Activated gamma-delta T cell treated with anti-CD3 and anti-CD28 coated beads, Interleukin-2, amount 50 U/mL, for 16 hours (primary cell): ENCODE measurements at regions not wholly inside any gene's neighbourhood (a gene's known extent, or its start where the extent isn't known, plus 50 kb on each side); places are given as distances from the start of the nearest gene placed in this dataset.

Experiments
- DNase-seq: peaks from one replicate; pipeline ENCODE4 v3.0.0-alpha.2; 2020; ENCODE audit warnings: low read depth

DNA sequence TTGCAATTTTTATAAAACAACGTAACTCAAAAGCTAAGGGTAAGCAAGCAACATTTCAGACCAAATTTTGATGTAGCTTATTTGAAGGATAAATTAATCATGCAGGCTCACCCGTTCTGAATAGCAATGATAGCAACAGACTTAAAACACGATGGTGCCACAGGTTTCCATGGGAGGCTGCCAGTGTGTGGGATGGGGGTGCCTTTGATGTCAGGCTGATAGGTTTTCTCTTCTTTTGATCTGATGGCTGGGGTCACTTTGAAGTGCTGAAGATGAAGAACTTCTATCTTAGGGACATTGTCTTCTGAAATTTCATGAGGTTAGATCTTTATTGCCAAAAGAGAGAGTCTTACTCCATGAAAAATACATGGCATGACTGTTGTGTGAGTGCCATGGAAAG lies 206.8 kb downstream of the LPIN1 start:
- no peak for DNase-seq

DNA sequence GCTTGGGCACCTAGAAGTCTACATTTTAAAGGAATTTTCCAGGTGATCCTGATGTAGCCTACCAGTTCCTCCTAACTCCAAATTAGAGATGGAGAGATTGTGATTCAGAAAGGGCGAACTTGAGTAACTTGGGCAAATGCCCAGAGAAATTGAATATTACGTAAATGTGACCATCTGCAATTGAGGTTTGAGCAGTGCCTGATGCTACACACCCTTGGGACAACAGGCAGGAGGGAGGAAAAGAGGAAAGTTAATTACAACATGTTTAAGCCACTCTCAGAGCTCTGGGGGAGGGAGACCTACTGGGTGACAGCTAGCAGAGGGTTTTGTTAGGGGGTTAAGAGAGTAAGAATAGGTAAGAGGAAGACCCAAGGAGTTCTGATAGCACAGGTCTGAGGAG lies 208.9 kb downstream of the LPIN1 start:
- DNase-seq = no peak

DNA sequence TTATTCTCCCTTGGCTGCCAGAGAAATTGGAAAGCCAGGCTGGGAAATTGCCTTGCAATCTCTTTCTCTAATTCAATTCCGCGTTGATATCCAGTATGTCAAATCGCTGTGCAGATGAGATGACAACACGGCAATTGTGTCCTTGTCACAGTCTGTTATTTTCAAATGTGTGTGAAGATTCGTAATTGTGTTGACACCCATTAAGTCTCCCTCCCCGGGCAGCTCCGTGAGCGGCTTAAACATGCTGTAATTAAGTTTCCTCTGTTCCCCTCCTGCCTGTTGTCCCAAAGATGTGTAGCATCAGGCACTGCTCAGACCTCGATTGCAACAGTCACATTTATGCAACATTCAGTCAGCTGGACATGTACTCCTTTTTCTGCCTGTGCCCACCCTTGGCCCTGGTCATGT lies 209.5 kb downstream of the LPIN1 start:
- DNase-seq = no peak

DNA sequence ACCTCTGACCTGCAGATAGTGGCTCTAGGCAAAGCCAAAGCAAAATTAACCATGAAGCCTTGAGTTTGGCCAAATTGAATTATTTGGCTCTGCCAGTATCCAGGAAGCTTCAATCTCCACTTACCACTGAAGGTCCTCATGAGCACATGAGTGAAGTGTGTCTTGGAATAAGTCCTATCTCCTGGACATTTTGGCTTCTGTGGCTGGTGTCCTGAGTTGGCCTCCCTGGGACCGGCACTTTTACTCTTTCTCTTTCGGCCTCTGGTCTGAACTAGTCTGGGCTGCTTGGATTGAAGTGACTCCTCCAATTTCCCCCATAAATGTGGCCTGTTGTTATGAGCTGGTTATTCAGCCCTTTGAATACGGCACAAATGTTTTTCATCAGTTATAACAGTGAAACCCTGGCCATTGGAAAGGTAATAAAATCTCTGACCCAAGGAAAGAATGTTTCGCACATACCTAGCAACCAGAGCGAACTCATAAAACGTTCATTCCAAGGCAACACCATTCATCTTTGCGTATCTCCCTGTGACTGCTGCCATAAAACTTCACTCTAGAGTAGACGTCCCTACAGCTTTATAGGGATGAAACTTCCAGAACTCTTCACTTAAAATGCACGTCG lies 216.4 kb downstream of the LPIN1 start:
- DNase-seq = no peak

DNA sequence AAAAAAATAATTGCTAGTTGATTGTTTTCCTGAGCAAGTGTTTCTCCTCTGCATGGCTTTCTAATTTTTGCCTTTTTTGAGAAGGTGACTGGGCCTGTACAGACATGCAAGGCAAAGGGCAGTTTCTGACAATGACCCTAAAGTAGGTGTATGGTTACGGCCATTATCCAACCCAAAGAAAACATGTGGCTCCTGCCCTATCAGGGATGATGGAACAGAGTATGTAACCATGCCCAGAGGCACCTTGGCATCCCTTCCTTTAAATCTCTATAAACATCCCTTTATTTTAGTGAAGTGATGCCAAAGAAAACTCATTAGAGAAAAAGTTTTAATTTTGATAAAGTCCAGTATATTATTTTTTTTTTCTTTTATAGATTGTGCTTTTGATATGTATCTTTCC lies 217.5 kb downstream of the LPIN1 start:
- DNase-seq = no peak

DNA sequence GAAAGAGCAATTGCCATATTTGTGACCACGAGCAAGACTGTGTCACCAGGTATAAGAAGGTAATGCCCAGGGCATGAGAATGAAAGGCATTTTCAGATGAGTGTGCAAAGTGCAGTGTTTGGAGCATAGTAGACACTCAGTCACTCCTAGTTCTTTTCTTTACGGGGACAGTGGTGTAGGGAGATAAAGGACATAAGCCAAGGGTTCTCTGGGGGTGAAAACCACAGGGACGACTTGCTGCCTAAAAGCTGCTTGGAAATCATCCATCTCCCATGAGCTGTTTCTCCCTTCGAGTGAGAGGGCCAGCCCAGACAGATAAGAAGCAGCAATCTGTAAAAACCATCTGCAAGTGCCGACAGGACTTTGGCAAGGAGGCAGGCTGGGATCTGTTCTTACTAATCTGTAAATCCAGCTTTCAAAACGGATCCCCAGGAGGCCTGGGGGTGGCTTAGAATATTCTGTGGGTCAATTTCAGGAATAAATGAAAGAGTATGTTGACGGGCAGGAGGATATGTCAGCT lies 221.6 kb downstream of the LPIN1 start:
- no peak for DNase-seq

DNA sequence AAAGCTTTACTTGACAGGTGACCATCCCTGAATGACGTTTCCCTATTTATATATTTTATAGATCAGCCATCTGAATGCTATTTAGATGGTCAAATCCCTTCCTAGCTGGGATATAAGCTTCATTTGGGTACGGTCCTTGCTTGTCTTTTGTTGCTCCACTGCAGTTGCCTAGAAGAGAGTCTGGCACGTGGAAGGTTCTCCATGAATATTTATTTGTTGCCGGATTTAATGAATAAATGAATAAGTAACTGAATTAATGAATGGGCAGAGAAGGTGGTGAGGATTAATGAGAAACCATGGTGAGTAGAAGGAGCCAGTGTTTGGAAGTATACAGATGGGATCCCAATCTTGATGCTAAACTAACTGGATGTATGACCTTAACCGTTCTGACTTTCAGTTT lies 222.1 kb downstream of the LPIN1 start:
- no peak for DNase-seq

DNA sequence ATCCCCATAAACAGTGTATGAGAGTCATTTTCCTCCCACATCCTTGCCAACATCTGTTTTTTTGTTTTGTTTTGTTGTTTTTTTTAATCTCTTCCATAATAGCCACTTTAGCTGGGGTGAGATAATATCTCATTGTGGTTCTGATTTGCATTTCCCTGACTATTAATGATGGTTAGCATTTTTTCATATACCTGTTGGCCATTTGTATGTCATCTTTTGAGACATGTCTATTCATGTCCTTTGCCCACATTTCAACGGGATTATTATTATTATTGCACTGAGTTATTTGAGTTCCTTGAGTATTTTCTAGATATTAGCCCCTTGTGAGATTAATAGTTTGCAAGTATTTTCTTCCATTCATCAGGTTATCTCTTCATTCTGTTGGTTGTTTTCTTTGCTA lies 223.3 kb downstream of the LPIN1 start:
- DNase-seq = no peak

DNA sequence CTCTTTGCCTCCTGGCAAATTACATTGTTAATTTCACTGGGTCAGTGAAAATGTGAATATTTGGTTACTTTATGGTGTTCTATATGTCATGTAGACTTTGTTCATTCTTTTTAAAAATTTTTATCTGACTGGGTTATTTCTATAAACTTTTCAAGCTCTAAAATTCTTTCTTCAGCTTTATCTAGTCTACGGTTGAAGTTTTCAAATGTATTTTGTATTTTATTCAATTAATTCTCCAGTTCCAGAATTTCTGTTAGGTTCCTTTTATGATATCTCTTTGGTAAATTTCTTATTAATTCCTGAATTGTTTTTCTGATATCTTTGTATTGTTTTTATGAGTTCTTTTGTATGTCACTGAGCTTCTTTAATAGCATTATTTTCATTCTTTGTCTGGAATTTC lies 228.1 kb downstream of the LPIN1 start:
- DNase-seq = no peak

DNA sequence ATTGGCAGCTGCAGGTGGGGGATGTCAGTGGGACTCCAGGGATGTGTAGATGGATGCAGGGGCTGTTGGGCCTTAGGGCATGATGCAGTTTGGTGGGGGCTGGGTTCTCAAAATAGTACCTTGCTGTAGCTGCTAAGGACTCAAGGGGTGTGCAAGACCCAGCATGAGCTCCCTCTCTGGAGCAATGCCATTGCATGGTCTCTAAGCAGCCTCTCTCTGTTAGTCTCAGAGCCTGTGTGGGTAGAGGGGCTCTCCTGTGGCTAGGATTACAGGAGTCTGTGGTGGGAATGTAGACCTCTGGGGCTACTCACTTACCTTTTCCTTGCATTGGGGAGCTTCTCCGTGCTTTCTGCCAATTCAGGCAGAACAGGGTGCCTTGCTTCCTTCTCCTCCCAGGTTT lies 228.9 kb downstream of the LPIN1 start:
- DNase-seq = no peak

DNA sequence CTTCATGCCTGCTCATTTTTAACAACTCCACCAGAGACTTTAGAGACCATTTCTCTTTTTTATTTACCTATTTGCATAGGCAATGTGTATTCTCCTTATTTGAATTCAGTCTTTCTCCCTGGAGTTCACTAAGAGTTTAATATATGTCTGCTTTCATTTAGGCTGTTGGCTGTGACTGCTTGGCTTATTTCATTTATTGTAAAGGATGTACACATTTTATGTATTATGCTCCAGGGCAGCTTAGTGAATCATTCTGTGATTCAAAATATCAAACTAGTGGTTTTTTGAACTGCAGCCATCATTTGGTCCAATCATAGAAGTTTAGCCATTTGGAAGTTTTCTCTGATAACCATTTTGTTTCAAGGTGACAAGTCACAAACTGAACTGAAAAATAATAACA lies 229.6 kb downstream of the LPIN1 start:
- no peak for DNase-seq

DNA sequence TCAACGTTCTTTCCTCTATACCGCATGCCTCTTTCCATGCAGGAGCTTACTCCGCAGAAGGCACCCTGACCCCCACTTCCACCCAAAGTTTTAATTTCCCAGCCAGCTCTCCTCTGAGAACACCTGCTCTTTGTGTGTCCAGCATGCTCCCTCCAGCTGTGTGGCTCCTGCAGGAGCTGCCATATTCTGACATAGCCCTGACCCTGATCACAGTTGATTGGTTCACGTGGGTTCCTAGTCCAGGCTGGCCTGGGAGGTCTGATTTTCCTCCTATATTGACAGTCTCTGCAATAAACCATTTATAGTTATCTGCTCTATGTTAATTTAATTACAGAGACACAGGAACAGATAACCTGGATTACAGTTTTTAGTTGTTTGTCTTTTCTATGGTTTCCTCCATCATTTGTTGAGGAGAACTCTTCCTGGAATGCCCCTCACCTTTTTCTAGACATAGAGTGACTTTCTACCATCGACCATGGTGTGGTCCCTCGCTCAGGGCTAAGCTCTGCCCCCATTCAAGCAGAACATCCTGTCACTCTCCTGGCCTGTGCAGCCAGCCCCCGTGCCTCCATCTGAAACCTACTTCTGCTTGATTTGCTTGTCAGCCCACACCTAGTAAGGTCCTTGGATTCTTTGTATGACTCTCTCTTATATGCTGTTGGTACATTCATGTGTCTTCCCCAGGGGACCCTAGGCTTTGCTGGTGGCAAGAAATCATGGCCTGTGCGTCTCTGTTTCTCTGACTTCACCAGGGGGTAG lies 231.5 kb downstream of the LPIN1 start:
- DNase-seq = no peak

DNA sequence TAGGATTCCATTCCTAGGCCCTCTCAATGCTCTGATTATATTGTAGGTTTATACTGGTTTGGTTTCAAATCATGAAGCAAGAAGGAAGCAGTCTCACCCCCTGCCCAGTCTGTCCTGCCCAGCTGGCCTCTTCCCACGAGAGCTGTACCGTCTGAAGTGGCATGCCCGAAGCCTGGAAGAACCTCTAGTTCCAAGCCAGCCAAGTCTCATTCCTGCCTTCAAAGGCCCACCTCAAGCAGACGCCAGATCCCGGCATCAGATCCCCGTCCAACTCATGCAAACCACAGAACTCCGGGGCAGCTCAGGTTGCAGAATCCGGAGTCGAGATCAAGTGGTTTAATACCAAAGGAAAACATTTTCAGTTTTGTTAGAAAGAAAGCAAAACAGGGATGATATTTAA lies 234.4 kb downstream of the LPIN1 start:
- no peak for DNase-seq

DNA sequence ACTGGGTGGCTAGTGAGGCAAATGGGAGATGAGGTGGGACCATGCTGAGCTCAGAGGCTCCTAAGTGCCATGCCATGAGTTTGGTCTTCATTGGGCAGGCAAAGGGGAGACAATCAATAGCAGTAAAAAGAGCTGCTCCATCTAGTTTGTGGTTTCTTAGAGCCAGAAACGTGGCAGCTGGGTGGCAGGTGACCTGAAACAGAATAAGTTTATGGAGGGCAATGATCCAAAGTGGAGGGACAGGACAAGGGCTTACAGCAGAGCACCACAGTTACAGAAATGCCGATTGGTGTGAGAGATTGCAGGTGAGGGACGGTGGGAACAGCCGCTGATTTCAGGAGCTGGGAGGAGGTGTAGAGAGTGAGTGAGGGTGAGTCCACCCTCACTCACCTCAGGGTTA lies 237.0 kb downstream of the LPIN1 start:
- no peak for DNase-seq

DNA sequence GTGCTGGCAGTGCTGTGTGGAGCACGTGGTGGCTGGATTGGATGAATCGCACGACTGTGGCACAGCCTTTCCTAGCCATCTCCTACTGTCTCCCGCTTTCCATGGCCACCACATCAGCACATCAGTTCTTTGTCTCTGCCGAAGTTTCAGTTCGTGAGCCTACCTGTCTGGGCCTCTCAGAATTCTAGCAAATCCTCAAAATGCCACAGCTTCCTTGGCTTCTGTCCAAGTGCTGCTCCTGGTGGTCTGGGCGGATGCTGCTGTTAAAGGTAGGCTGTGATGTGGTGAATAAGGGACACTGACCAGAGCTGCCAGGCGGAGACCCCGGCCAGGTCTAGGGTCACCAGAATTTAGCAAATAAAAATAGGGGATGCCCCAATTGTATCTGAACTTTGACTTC lies 237.4 kb downstream of the LPIN1 start:
- DNase-seq = no peak

DNA sequence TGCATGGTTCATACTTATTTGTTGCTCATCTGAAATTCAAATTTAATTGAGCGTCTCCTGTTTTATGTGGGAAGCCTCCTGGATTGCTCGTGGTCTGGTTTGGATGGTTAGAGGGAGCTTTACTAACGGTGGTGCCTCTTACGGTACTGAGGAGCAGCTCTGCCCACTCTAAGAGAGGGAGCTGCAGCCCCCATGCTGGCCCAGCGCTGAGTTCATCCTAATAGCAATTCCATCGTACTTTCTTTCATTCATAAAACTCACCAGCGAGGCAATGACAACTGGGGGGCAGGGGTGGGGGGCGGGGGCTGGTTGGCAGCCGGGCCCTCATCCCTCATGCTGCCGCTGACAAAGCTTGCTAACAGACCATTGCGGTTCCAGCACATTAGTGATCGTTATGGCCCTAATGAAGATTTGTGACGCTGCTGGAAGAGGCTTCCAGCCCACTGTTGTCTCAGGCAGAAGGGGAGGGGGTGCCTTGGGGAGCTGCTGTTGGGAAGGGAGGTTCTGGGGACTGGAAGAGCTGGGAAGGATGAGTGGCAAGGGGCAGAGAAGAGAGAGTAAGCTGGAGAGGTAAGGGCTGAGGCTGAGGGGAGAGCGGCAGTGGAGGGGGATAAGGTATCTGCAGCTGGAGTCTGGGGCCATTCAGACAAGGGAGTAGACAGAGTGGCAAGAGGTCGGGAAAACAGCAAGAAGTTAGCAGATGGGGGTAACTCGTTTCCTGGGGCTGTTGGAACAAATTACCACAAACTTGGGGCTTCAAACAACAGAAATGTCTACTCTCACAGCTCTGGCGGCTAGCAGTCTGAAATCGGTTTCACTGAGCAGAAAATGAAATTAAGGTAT lies 238.1 kb downstream of the LPIN1 start:
- no peak for DNase-seq

DNA sequence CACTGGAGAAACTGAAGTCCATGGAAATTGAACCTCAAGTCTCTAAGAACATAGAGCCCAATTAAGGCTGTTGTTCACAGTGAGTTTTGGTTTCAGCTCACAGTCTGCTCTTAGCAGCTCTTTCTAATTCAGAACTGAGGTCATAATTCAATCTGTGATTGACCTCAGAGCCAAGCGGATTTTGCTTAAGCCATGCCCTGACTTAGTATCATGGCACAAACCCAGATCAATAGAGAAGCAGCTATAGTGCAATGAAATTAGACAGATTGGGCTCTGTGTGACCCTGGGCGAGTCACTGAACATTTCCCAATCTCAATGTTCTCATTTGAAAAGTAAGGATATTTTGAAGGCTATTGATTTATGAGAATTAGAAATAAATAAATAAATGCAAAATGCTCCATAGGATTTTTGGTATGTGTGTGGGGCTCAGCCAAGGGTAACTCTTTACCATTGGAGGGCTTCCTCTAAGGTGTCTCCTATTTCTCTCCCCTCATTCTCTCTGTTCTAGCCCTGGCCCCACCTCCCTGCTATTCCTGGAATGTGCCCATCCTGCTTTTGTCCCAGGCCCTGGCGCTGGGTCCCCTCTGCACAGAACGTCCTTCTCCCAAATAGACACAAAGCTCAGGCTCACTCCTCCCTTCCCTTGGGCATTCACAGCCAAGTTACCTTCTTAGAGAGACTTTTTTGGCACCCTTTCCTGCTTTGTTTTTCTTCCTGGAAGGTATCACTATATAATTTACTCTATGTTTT lies 239.6 kb downstream of the LPIN1 start:
- DNase-seq = no peak

DNA sequence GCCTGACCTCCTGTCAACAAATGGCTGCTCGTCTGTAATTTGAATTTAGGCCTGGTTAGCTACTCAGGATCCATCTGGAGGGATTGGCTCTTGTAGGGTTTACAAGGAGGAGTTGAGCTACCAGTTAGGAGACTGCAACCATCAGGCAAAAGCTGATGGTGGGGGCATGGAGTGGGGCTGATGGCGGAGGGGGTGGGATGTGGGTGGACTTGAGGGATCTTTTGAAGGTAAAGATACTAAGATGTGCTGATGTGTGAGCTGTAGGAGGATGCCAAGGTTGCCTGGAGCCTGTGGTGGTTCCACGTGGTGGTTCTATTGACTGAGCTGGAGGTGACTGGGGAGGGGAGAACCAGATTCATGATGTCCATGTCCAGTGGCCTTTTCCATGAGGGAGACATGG lies 240.7 kb downstream of the LPIN1 start:
- no peak for DNase-seq

DNA sequence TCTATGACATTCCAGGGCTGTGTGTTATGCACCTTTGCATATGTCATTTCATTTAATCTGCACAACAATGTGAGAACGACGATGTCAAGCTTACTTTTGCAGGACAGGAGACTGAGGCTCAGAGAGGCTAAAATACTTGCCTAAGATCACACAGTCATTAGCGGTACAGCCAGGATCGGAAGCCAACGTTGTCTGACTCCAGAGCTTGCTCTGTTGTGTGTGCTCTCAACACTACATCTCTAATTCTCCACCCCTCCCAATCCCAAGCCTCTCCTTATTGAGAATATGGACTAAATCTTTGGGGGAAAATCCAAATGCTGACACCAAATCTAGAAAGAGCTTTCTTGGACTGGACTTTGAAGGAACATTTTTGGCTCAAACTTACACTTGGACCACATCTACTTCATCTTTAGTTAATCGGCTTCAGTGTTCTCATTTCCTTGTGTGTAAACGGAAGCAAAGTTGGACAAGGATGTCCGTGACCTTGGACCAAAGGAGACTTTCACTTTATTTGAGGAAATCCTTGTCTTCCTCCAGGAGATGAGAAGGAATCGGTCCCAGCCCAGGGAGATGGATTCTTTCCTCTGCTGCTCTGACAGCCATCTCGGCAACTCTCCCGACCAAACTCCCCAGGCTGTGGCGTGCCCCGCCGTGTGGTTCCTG lies 242.4 kb downstream of the LPIN1 start:
- DNase-seq = no peak

DNA sequence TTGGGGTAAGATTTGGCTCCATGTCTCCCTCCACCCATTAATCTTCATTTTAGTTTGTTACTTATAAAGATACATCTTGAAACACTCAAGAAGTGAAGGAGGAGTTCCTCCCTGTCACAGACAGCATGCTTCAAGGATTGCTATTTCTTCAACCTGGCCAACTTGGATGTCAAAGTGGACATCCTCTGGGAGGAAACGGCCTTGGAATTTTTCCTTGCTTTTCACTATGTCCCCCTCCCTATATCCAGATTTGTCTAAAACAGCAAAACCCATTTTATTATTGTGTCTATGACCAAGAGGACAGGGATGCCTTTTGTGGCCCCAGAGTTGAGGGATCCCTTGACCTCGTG lies 242.9 kb downstream of the LPIN1 start:
- DNase-seq = no peak

DNA sequence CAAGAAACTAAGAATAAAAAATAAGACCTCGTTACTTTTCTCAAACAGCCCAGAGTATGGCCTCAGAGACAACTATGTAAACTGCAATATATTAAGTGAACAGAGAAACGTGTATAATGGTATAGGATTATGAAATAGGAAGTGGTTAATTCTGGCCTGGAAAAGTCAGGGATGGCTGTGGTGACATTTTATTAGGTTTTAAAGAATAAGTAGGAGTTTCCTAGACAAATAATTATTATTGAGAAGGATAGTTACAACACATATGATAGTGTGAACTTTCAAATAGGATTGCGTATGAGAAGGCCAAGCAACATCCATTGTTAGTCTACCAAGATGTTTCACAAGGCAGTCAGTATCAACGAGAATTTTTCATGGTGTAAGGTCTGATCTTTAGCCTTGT lies 244.1 kb downstream of the LPIN1 start:
- DNase-seq = no peak

DNA sequence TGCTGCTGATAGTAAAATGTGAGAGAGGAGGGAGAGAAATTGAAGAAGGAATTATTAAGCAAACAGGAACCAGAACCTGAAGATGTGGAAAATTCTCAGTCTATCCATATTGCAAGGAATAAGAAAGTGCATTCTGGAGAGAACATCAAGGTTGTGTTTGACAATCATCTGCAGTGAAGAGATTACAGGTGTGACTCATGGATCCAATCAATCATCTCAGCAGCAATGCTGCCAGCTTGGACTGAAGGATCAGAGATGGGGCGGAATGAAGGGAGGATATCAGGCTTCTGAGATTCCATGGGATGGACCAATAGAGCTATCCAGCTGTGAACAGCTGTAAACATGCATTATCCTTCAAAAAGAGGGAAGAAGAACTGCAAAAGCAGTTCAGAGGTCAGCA lies 247.3 kb downstream of the LPIN1 start:
- DNase-seq = no peak
